Keratinocyte (primary cell): ENCODE measurements at regions not wholly inside any gene's neighbourhood (a gene's known extent, or its start where the extent isn't known, plus 50 kb on each side); places are given as distances from the start of the nearest gene placed in this dataset.

Experiments
- EZH2 ChIP-seq: IDR thresholded peaks from one replicate; pipeline ENCODE4 v1.6.1; 2012; ENCODE audit warnings: inconsistent platforms, mild to moderate bottlenecking, low read length, moderate library complexity
- TF ChIP-seq, protein P1 (sequence below), 3 experiments: IDR thresholded peaks in 1 of 3; conservative IDR thresholded peaks in 1 of 3; optimal IDR thresholded peaks in 1 of 3; 2 replicates in 2 of 3; 3 replicates in 1 of 3; pipeline versions ENCODE3 to v1.5.1; 2011; ENCODE audit warnings: low read length in 3 of 3, mild to moderate bottlenecking in 3 of 3, moderate library complexity in 2 of 3, control low read depth in 1 of 3, inconsistent platforms in 1 of 3; ENCODE audit not compliant: insufficient read depth in 2 of 3; ENCODE audit errors: extremely low read depth in 1 of 3

- TF ChIP-seq, protein P1, sequence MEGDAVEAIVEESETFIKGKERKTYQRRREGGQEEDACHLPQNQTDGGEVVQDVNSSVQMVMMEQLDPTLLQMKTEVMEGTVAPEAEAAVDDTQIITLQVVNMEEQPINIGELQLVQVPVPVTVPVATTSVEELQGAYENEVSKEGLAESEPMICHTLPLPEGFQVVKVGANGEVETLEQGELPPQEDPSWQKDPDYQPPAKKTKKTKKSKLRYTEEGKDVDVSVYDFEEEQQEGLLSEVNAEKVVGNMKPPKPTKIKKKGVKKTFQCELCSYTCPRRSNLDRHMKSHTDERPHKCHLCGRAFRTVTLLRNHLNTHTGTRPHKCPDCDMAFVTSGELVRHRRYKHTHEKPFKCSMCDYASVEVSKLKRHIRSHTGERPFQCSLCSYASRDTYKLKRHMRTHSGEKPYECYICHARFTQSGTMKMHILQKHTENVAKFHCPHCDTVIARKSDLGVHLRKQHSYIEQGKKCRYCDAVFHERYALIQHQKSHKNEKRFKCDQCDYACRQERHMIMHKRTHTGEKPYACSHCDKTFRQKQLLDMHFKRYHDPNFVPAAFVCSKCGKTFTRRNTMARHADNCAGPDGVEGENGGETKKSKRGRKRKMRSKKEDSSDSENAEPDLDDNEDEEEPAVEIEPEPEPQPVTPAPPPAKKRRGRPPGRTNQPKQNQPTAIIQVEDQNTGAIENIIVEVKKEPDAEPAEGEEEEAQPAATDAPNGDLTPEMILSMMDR (optimal IDR thresholded peaks at IDR 0.05 in 1 of 3, IDR thresholded peaks at IDR 0.05 in 1 of 3, conservative IDR thresholded peaks at IDR 0.05 in 1 of 3; ENCODE audit: extremely low read depth in 1 of 3, insufficient read depth in 2 of 3, low read length in 3 of 3): no peak
- no peak for TF ChIP-seq EZH2
These were observed 427.9 kb downstream of the WDR72 start for GRCh38 chr15:53331328-53332190.
